HG02763 (cell line): ENCODE measurements at regions not wholly inside any gene's neighbourhood (a gene's known extent, or its start where the extent isn't known, plus 50 kb on each side); places are given as distances from the start of the nearest gene placed in this dataset.
"Not testable (repeated sequence)": the region's sequence is repeated elsewhere in the genome, so short reads cannot be mapped to it uniquely, and the experiment has no call there.

ENCODE experiments used
- ATAC-seq: cut with Tn5 transposase; IDR thresholded peaks from one replicate; pipeline ENCODE4 v1.9.1; 2021; ENCODE audit warnings: mild to moderate bottlenecking, moderate library complexity; ENCODE audit not compliant: unreplicated experiment

DNA sequence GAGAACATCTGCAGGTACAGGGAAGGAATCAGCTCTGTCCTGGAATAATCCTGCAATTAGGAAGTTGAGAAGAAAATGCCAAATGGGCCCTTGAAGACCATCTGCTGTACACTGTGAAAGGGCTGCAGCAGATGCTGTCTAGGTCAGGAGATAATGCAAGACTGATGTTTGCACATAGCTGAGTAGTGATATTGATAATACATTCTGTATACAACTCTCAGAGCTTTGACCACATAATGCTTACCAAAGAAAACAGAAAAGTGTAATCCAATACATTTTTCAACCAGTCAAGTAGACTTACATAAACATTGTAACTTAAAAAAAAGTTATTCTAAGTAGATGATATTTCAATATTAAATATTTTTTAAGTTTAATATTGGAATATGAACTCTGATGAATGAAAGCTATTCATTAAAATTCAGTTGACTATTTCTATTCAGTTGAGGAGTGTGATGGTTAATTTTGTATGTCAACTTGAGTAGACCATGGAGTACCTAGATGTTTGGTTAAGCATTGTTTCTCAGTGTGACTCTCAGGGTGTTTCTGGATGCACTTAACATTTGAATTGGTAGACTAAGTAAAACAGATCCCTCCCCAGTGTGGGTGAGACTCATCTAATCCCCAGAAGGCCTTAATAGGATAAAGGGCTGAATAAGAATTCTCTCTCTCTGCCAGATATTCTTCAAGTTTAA is 380.1 kb upstream of the PRR16 start:
- ATAC-seq: no peak

DNA sequence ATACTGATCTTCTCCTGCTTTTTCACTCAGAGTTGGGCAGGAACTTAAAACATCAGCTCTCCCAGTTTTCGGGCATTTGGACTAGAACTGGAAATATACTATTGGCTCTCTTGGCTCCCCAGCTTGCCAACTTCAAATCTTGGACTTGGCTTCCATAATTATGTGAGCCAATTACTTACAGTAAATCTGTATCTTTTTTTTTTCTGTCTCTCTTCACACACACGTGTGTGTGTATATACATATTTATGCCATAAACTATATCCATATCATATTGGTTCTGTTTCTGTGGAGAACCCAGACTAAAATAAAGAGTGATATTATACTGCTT is 379.6 kb upstream of the PRR16 start:
- ATAC-seq: no peak

DNA sequence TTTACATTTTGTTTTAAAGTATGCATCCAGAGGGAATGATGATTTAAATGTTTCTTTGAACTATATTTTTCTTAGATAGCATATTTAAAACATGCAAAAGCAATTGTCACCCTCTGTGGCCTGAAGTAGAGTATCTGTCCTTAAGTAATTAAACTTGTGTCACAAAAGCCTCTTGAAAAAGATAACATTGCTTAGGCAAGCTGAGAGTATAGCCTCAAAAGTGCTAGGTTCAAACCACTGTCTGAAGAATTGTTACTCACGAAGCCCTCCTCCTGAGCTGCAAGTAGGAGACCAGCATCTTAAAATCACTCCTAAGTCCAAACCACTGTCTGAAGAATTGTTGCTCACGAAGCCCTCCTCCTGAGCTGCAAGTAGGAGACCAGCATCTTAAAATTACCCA is 378.0 kb upstream of the PRR16 start:
- no peak for ATAC-seq

DNA sequence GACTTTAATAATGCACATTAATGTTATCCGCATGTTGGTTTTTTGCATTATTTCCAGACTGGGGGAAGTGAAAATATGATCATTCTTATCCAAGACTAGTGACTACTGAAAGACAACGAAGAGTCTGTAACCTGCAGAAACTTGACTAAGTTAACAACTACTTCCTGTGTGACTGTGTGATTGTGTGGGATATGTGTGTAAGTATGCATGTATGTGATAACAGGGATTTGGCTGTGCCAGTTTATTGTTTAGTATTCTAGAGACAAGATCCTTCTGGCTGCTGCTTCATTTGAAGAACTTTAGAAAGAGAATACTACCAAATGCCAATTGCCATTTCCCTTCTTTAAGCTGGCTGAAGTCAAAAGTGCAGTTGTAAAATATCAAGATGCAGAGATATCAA is 375.7 kb upstream of the PRR16 start:
- no peak for ATAC-seq

DNA sequence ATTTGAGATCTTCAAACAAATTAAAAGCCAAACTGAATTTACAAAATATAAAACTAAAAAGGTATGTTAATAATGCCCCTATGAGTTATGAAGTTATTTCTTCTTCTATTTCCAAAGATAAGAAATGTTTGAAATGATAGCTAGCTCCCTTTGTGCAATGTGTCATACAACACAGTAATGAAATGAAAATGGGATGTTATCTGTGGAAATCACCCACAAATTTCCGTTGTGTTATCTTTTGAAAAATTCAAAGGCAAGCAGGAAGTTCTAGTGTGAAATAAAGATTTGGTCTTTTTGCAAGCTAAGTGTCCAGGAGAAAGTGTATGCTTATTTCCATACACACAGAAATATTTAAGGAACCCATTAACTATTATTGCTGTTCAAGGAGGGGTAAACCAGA is 375.3 kb upstream of the PRR16 start:
- ATAC-seq: no peak

DNA sequence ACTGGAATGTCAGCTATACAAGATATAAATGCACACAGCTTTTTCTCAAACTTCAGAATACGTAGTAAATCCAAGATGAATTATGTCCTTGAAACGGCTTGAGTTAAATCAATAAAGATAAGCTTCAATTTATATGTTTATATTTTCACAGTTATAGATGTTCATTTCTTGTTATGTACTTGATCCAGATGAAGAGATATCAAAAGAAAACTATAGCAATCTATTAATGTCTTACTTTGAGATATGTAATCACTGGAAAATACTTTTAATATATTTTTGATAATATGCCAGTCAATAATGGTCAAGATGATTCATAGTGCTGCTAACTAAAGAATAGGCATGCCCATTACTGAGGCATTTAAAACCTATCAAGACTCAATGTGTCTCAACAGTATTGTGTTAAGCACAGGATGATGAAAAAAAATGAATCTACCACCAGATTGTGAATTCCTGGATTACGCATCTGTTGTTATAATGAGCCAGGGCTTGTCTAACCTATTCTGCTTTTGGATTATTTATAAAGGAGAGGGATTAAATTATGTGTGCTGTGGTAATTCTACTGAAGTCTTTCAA is 372.6 kb upstream of the PRR16 start:
- ATAC-seq: no peak

DNA sequence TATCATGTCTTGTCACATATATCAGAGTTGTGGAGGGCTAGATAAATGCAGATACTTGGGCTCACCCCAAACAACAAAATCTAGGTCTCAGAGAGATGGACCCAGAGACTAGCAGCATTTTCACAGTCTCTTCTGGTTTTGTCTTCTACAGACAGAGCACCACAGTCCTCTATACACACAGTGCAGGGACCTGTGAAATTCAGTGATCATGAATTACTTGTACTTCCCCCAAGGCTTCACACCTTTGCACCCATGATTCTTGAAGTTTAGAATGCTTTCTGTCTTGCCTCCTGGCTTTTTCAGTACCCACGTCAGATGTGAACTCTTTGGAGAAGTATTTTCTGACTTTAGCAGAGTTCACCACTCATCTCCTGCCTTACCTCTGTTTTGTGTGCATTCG is 371.5 kb upstream of the PRR16 start:
- no peak for ATAC-seq

DNA sequence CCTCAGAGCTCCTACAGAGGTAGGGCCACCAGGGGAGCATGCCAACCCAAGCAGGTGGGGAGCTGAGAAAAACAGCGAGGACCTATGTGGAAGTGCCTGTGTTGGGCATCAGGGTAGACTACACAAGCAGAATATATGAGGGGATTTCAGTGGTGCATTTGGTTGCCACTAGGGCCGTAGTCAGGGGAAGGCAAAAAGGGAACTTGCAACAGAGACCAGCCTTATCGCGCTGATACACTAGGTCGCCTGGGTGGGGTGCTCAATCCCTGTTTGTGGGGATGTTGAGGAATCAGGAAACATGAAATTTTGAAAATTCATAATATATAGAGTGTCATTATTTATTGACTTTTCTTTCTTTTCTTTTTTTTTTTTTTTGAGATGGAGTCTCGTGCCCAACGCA is 370.9 kb upstream of the PRR16 start:
- ATAC-seq: no peak

DNA sequence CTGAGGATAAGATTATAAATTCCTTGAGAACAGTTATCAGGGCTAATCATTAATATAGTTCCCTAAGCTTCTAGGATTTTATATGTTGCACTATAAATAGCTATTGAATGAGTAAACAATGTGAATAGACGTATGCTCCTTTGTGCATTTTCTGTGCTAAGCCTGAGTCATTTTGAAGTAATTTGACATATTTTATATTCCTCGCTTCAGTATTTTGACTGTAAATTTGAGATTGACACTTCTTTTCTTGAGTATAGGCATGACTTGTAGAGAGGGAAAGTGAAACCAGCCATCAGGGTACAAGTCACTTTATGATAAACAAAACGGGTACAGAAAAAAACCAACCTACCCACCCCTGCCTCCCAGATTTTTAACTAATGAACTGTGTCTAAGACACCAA is 367.7 kb upstream of the PRR16 start:
- no peak for ATAC-seq

DNA sequence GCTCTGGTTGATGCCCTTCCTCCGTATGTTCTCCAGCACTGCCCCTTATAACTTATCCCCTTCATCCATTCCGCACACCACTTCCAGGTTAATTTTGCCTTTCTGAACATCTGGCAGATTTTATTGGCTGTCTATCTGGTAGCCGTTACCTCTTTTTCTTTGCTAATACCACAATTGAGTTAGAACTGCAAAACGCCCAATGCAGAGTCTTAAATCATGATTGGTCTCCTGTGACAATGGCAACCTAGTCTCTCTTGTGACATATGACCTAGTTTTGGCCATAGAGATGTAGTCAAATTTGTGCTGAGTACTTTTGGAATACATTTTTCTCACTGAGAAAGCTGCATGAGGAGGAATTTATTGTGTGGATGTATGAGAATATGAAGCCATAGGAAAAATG is 365.7 kb upstream of the PRR16 start:
- no peak for ATAC-seq

DNA sequence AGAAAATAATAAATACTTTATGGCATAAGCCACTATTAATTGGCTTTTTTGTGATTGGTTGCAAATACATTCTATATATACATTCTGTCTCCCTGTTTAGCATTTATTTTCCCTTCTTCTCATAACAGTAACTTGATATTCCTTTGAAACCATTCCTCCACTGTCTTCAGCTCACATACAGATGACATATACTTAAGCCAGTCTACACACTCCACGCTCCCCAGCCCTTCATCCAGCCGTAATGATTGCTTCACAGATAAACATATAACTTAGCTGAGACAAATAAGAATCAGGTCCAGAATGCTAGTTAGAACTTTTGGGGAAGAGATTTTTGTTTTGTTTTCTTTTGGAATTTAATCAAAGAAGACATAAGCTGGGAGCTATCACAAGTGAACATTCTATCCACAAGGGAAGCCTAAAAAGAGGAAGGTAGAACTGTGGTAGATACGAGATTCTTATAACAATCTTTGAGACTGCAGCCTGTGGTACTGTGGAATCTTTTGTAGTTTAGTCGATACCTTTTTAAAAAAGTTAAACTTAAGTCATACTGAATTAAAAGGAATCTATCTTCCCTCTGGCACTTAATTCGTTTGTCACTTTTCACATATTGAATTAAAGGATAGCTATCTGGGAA is 365.1 kb upstream of the PRR16 start:
- no peak for ATAC-seq

DNA sequence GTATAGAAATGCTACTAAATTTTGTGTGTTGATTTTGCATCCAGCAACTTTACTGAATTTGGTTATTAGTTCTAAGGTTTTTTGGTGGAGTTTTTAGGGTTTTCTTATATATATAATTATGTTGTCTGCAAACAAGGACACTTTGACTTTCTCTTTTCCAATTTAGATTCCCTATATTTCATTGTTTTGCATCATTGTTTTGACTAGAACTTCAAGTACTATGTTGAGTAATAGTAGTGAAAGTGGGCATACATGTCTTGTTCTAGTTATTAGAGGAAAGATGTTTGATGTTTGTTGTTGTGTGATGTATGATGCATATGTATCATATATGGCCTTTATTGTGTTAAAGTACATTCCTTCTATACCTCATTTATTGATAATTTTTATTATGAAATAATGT is 362.3 kb upstream of the PRR16 start:
- ATAC-seq: no peak

DNA sequence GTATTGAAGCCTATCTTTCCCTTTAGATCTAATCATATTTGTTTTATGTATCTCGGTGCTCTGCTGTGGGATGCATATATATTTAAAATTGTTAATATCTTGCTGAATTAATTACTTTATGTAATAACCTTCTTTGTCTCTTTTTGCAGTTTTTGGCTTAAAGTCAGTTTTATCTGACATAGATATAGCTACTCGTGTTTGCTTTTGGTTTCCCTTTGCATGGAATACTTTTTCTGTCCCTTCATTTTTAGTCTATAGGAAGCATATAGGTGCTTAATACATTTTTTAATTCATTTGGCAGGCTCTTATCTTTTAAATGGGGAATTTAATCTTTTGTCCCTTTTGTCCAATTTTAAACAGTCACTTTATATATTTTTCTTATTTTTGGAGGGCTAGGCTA is 360.6 kb upstream of the PRR16 start:
- ATAC-seq: no peak

DNA sequence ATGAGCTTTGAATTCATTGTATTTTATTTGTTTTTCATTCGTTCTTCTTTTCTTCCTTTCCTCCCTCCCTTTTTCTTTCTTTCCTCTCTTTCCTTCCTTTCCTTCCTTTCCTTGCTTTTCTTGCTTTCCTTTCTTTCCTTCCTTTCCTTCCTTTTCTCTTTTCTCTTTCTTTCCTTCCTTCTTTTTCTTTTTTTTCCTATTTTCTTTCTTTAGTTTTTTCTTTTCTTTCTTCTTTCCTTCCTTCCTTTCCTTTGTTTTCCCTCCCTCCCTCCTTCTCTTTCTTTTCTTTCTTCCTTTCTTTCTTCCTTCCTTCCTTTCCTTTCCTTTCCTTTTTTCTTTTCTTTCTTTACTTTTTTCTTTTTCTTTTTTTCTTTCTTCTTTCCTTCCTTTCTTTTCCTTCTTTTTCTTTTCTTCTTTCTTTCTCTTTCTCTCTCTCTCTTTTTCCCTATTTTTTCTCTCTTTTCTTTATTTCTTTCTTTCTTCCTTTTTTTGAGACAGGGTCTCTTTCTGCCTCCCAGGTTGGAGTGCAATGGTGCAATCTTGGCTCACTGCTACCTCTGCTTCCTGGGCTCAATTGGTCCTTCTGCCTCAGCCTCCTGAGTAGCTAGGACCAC is 357.1 kb upstream of the PRR16 start:
- ATAC-seq: no peak

DNA sequence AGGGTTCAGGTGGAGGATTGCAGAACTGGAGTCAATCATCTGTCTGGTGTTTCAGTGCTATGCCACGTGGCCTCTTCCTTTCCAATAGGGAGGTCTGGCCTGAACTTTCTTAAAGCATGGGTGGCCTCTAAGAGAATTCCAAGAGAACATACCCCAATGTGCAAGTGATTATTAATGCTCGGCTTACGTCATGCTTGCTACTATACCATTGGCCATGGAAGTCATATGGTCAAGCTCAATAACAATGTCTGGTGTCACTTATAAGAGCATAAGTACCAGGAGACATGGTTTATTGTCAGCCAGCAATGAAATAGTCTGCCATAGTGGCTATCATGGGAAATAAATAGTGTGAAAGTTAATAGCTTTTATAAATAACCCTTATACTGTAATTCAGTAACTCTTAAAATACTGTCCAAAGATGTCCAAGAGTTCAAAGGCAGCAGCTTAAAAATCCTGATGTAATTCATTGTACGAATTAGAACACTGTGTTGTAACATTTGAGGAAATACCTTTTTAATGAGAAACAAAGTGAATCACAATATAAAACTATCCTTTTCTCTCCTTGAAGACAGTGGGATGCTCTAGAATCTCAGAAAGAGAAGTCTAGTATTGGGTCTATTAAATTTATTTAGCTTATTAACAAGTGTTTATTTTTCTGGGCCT is 355.4 kb upstream of the PRR16 start:
- no peak for ATAC-seq

DNA sequence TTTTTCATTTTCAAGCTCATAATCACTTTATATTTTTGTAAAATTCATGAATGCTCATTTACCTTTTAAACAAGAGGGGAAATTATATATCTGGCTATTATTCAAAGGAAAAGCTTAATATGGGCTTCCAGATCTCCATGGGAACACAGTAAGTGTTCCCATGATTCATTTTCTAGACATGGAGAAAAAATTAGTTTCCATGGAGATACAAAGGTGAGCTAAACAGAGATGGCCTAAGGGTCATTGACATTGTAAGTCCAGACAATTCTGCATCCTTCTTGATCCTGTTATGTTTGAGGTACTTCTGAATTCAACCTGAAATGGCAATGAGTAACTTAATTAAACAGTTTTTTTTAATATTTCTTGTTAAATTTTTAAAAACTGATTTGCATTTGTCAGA is 341.4 kb upstream of the PRR16 start:
- ATAC-seq: no peak

DNA sequence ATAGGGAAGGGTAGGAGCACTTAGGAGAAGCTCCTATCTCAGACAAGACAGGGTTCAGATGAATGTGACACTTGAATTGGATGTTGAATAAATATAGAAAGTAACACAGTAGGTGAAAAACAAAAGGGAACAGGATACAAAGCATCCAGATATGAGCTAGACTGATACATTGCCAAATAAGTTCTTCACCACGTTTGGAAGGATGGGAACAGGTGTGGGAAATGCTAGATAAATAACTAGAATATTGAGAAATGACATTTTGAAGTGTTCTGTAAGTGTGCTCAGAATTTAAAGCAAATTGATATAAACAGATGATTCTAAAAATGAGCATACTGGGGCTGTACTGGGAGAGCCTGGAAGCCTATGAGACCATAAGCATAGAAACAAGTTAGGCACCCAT is 340.1 kb upstream of the PRR16 start:
- no peak for ATAC-seq

DNA sequence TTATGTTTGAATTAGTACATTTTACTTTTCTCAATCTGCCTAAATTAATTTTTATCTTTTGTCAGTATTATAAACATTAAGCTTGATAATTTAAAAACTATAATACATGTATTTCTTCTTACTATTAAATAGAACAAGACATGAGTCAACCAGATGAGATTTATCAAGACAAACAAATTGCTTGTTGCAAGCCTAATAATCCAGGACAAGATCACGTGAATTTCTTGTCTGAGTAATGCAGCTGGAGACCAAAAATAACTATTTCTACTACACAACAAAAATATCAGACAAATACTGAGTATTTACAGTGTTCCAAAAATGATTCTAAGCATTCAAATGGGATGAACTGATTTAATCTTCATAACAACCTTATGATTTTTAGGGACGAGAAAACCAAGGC is 339.1 kb upstream of the PRR16 start:
- no peak for ATAC-seq

DNA sequence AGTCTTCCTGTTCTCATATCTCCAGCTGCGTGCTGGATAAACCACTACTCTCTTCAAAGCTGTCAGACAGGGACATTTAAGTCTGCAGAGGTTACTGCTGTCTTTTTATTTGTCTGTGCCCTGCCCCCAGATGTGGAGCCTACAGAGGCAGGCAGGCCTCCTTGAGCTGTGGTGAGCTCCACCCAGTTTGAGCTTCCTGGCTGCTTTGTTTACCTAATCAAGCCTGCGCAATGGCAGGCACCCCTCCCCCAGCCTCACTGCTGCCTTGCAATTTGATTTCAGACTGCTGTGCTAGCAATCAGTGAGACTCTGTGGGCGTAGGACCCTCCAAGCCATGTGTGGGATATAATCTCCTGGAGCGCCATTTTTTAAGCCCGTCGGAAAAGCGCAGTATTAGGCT is 331.8 kb upstream of the PRR16 start:
- not testable (repeated sequence) for ATAC-seq

DNA sequence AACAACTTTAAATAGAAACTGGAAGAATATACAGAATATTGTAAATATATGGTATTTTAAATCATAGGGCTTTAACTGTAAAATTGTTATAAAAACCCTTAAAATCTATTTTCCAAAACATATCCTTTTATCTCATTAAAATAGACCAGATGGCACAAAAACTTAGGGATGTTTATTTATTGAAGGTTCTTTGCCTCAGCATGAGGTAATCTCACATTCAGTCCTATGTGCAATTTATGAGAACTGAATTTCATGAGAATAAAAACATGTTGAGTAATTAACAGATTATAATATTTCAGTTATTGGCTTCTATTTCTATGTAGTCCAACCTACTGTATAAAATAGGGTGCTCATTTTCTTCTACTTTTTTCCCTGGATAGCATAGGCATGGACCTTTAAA is 329.2 kb upstream of the PRR16 start:
- no peak for ATAC-seq

DNA sequence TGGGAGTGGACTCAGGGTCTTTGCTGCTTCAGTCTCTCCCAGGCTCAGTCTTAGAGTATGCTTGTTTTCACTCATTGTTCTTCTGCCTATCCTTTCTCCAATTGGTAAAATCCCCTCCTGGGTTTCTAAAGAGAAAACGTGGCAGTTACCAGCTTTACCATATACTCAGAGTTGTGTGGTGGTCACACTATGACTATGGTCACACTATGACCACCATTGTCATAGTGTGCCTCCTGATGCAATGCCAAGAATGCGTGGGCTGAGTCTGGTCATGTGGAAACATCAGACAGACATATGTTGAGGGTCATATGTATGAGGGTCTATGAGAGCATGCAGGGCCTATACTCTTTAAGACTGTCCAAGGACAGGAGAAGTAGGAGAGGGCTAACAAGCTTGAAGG is 326.5 kb upstream of the PRR16 start:
- ATAC-seq: no peak

DNA sequence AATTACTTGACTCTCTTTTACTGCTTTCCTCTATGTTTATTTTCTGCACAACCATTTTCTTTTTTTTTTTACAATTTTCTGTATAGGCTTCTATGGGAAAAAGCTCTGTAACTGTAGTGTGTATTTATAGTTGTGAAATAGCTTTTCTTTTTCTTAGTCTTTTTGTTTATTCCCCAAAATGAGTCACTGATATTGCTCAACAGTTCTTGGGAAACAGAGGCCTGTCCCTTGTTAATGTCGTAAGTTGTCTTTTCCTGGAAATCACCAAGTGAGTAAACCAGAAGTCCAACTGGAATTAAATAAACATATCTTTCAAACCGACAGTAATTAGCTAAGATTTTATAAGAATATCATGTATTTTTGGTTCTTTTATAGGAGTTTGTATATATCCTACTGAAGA is 325.1 kb upstream of the PRR16 start:
- no peak for ATAC-seq
